ENCODE measurements at regions not wholly inside any gene's neighbourhood (a gene's known extent, or its start where the extent isn't known, plus 50 kb on each side); places are given as distances from the start of the nearest gene placed in this dataset.

DNA sequence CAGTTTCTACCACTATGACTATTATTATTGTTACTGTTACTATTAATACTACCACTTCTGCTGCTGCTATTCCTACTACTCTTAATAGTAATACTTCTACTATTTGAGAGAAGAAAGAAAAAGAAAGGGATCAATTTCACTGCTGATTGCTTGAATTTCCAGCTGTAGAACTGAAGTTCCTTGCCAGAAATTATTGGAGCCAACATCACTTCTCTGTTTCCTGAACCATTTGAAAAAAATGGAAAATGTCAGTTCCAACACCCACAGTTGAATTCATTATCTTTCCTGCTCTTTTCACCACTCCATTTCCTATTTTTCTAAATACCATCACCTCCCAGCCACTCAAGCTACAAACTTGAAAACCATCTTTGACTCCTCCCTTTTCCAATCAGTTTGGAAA is 54.1 kb upstream of the PIK3C2G start:
- peak; percentile 7 for DNase-seq

DNA sequence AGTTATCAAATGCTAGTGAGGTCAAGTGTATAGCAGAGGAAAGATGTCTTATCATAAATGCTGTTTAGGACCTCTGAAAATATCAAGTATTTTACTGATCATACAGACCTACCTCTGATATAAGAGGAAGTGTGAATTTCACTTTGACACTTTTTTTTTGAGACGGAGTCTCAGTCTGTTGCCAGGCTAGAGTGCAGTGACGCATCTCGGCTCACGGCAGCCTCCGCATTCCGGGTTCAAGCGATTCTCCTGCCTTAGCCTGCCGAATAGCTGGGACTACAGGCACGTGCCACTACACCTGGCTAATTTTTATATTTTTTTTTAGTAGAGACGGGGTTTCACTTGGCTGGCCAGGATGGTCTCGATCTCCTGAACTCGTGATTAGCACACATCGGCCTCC is 55.1 kb upstream of the PIK3C2G start:
- no peak for DNase-seq

DNA sequence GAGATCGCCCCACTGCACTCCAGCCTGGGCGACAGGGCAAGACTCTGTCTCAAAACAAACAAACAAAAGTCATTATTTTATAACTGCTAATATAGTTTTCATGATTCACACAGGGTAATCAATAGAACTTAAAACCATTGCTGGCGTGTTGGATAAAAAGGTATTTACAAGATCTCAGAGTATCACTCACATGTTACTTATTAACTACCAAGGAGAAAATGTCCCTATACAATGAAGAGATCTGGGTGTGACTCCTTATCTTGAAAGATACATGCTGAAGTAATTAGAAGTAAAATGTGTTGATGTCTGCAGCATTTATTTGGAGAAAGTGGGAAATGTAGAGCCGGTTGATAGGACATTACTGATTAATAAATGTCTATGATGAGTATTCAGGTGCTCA is 57.3 kb upstream of the PIK3C2G start:
- DNase-seq: no peak

DNA sequence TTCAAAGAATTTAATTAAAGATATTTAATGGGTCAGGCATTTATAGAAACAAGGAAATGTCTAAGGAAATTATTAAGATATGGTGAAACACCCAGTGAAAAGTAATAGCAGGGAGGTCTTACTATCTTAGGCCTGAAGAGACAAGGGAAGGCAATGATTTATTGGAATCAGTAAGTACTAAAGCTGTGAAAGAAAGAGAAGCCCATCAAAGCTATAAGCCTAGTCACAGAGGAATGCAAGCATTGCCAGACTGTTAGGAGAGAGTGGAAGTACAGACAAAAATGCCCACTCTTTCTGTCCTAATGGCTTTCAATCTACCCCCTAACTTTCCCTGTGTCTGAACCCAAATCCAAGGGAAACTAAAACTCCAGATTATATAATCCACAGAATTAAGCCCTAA is 69.2 kb upstream of the PIK3C2G start:
- no peak for DNase-seq

DNA sequence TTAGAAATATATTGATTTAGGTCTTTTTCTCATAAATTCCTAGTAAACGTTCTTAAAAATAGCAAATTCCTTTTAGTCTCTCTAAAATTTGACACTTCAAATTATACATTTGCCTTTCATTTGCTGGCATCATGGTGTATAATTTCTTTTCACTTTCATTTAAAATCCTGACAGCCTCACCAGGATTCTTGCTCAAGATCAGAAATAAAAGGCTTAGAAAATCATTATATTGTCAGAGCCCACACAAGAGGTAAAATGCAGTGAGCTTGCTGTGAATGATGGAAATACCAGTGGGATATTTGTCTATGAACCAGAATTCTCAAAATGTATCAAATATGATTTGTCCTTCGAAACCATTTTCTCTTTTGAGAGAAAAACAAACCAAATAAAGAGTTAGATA is 78.2 kb upstream of the PIK3C2G start:
- no peak for DNase-seq

DNA sequence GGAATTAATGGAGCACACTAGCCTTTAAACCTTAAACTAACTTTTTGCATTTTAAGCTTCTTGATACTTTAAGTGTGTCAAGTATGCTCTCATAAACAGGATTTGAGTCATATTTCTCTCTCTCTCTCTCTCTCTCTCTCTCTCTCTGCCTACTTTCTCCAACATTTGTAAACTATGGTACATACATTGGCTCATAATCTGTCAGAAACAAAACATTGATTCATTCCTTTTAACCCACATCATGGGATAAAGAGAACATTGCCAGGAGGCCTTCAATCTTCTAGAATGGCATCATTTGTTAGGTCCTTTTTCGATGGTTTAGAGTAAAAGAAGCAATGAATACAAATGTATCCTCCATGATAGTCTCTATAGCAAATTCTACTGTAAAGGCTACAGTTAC is 81.6 kb upstream of the RERGL start:
- no peak for DNase-seq

DNA sequence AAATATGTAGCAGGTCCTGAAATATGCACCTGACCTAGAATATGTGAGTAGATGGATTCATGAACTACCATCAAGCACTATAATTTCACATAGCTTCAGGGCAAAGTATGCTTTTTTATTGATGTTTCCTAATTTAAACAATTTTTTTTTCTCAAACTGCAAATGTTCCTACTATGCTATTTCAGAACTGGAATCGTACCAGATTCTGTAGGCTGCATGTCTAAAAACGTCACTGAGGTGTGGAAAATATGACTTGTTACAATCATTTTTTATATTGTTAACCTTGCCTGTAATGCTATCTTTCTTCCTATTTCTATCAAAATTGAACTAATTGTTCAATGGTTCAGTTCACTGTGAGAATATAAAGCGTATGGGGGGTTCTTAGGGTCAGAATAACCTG is 78.0 kb upstream of the RERGL start:
- no peak for DNase-seq

DNA sequence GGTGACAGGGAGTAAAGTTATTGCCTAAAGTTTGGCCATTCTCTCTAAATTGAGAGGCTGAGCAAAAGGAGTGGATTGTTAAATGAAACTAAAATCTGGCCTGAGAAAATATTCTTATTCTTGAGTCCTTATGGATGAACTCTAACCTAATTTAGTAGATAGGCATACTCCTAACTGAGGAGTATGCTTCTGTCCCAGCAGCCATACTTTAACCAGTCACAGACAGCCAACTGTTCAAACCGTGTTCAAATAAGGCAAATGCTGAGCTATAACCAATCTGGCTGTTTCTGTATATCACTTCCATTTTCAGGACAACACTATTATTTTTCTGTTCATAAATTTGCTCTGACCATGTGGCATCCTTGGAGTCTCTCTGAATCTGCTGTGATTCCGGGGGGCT is 75.9 kb upstream of the RERGL start:
- DNase-seq: no peak

DNA sequence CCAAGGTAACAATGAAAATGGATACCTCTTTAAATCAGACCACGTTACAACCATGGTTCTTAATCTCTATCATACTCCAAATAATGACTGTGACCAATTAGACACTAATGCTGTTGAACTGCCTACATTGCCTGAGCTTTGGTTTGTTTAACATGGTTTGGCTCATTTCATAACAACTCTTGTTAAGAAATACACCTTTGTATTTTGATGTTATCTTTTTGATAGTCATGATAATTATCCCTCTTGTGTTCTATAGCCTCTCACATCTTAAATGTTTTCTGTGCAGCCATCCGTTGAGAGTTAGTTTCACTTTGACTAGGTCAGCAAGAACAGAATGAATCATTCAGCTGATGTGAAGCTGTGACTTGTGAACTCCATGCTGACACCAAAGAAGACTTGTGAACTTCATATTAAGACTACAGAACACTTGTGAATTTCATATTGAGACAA is 75.5 kb upstream of the RERGL start:
- DNase-seq: peak; percentile 15

DNA sequence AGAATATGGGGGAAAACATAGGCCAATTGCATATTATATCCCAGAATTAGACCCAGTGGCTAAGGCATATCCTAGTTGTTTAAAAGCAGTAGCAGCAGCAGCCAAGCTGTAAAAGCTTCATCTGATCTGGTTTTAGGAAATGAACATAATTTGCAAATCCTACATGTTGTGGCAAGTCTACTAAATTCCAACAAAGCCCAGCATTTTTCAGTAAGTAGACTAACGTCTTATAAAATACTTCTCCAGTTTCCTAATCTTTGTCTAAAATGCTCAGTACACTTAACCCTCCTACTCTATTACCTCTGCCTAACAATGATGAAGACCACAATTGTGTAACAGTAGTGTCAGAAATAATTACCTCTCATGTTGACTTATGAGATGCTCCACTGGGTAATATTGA is 70.9 kb upstream of the RERGL start:
- DNase-seq: no peak

DNA sequence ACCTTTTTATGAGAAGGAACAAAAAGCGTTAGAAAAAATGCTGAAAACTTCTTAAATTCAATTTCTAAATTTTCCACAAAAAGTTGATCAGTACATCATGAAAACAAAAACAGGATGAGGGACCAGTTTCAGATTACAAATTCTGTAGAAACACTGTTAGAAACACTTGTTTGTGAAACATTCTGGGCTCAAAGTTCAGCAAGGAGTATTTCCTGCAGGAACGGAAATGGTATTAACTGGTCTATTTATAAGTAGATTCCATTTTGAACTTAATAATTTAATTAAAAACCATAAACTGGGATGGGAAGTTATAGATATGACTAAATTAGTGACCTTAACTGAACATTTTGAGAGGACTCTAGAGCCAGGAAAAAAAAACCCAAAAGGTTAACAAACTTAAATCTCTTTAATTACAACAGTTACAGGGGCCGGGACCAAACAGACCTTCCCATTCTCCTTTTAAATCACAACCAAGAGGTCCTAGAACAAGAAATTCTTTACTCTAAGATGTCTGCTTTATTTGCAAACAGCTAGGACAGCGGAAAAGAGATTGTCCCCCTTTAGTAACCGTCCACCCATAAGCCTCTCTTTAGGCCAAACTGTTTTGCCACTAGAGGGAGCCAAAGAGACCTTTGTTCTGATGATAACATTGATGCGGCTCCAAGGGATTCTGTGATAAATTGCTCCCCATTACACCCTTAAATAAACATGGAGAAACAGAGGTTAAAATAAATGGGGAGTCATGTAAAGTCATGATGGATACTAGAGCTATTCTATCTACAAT is 69.0 kb upstream of the RERGL start:
- DNase-seq: peak; percentile 10

DNA sequence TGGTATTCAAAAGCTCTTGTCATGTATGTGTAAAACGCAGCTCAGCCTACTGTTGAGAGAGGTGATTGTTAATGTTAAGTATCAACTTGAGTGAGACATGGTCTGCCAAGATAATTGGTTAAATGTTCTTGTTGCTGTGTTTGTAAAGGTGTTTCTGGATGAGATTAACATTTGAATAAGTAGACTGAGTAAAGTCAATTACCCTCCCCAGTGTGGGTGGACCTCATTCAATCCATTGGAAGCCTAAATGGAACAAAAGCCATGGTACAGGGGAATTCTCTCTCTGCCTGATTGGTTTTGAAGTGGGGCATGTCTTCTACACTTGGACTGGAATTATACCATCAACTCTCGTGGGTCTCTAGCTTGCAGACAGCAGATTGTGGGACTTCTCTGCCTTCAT is 63.8 kb upstream of the RERGL start:
- peak; percentile 21 for DNase-seq

DNA sequence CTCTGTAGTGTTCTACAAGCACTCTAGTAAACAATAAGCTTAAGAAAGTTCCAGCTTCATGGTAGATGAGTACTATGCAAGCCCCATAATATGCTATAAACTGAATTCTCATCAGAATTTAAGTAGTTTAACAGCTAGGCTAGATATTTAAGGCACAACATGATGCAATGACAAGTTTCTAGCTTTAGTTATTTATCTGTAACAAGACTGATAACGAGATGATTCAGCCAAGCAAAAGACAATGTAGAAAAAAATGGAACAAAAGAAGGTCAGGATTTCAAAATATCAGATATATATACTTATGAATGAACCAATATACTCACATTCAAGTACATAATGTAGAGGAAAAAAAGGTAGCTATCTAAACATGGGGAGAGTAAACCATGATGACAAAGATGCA is 61.0 kb upstream of the RERGL start:
- DNase-seq: no peak

DNA sequence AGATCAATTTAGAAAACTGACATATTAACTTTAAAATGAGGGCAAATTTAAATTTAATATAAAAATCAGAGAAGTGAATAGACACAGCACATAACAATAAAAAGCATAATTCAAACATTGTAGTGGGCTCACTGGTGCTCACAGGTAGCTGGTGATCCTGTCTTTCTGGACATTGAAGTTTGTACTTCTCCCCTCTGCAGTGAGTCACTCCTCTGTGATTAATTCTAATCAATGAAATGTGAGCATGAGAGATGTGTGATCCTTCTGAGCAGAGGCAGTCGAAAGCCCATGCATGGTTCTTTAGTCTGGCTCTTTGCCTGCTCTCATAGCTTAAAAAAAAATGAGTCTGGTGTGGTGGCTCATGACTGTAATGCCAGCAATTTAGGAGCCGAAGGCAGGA is 59.0 kb upstream of the RERGL start:
- no peak for DNase-seq

DNA sequence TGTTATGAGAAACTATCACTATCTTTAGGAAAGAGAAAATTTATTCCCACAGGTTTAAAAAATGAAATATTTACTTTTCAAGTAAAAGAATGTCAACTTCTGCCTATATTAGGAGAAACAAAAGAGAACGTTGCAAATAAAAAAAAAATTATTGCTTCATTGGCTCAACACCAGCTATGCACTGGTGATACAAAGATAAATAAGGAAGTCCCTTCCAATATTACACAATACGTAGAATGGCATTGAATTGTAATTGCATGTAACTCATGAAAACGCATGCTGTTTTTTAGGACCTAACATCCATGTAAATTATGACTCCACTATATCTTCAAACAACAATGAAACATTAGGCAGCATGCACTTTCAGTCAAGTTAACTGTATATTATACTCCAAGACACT is 56.4 kb upstream of the RERGL start:
- DNase-seq: no peak

DNA sequence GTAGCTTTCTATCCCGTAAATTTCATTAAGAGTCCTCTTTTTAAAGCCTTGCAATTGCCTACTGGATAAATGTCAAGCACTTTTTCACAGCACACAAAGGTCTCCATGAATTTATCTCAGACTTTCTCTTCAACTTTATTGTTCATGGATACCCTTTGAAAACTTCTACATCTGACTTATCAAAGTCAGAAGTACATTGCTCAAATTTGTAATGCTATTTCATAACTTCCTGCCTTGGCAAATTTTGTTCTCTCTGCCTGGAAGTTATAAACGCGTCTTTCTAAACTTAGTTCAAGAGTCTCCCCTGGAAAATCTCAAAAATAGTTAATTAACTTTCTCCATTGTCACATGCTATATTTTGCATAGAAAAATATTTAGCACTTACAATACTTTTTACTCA is 55.9 kb upstream of the RERGL start:
- DNase-seq: no peak

DNA sequence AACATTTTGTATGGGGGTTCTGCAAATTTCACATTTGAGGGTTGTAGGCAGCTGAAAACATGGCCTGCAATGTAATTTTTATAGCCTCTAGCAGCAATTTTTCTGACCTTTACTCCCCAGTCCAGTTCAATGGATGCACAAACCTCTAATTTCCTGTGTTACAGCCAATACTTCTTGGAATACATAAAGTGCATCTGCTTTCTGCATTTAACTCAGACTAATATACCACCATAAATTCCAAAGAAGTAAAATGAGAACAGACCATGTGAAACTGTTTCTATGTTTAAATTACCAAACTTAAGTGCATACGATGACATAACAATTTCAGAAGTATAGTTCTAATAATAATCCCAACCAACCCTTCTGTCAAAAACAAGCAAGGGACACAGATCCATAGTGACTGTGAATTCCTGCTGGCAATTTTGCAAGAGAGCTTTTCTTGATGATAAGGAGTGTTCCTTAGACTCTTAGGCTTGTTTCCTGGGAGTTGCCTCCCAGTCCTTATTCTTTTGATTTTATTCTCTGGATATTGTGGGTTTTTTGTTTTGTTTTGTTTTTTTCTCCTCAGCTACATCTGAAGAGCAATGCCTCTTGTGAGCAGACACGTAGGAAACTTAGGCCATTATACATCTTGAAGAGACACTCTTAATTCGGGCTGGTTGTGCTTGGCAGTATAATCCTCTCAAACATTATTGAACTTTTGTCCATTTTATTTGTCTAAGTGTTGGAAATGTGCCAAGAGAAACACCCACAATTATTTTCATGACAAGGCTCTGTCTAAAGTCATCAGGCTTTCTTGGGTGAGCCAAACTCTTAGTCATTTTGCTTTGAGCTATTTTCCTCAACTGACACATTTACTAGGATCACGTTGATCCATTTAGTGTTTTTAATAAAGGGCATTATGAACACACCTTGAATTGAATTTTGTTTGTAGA is 51.3 kb upstream of the RERGL start:
- peak; percentile 45 for DNase-seq

DNA sequence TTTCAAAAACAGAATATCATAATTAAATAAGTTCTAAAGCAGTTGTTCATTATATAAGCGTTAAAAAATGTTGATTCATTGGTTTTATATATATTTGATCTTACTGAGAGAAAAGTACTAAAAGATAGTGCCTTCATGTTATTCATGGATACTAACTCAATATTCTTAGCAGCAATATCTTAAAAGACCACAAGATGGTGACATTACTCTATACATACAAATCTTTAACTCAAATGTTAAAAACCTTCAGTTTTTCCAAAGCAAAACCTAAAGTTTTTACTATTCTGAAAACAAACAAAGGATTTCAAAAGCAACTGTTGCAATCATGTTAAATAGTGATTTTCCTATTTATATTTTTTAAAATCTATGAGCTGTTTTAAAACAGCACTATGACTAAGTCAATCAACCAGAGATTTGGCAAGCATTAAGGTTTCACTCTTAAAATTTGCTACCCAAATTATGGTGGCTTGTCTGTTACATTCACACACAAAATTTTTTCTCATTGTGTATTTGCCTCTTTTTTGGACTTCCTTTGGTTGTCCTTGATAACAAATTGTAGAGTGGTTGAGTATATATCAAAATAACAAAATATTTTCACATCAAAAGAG is 50.1 kb upstream of the RERGL start:
- DNase-seq: peak; percentile 70
